ENCODE measurements at regions not wholly inside any gene's neighbourhood (a gene's known extent, or its start where the extent isn't known, plus 50 kb on each side); places are given as distances from the start of the nearest gene placed in this dataset.
"Not testable (repeated sequence)": the region's sequence is repeated elsewhere in the genome, so short reads cannot be mapped to it uniquely, and the experiment has no call there.

DNA sequence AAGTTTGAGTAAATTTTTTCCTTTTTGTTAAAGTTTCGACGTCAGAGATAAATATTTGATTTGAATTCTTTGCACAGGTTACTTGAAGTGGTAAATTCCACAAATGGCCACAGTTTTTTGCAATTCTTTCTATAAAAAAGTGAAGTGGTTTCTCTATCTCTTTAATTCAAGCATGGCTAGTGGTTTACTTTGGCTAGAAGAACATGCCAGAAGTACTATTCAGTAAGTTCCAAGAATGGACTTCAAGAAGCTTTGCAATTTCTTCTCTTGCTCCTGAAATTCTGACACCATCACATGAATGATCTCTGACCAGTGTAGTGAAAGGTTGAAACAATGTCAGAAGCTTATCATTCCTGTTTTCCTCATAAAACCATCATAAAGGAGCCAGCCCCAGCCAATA, 55.7 kb upstream of the RNPC3 start:
- no peak for ATAC-seq
- no peak overlapping the region for H3K4me3 Mint-ChIP-seq
- intact Hi-C loops (cut with DNase I, micrococcal nuclease), result no loop called here
- ChIA-PET CTCF (interaction anchor here (1.5 kb wide), 1 partner anchor 8 kb away, joined by 6 read pairs; no protein-coding TSS in a partner anchor), POLR2A (no interaction called here)
- H3K4me1 Mint-ChIP-seq, result no peaks in the 10 kb centered on the region
- DNase-seq, result no peak
- H3K36me3 Mint-ChIP-seq (ENCODE audit: low read depth), result no peaks in the 10 kb centered on the region
- peaks cover 9% of the 10 kb centered on the region for H3K27me3 Mint-ChIP-seq
- no peak overlapping the region for H3K27ac Mint-ChIP-seq
- H3K9me3 Mint-ChIP-seq (ENCODE audit: low read depth), result no peaks in the 10 kb centered on the region

DNA sequence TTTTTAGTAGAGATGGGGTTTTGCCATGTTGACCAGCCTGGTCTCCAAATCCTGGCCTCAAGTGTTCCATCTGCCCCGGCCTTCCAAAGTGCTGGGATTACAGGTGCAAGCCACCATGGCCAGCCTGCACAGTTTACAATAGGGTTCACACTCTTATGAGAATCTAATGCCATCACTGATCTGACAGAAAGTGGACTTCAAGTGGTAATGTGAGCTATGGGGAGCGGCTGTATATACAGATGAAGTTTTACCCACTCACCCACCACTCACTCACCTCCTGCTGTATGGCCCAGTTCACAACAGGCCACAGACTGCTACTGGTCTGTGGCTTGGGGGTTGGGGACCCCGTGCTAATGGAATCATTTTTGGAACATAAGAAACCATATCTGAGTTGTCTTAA, 58.4 kb upstream of the RNPC3 start:
- Mint-ChIP-seq H3K27me3 (peaks cover 9% of the 10 kb centered on the region), H3K9me3 (ENCODE audit: low read depth) (no peaks in the 10 kb centered on the region), H3K4me3 (no peak overlapping the region), H3K4me1 (no peaks in the 10 kb centered on the region), H3K36me3 (ENCODE audit: low read depth) (no peaks in the 10 kb centered on the region), H3K27ac (no peak overlapping the region)
- ATAC-seq (no peak), DNase-seq (no peak)
- ChIA-PET CTCF (no interaction called here), POLR2A (no interaction called here)
- intact Hi-C loops (cut with DNase I, micrococcal nuclease), result no loop called here

DNA sequence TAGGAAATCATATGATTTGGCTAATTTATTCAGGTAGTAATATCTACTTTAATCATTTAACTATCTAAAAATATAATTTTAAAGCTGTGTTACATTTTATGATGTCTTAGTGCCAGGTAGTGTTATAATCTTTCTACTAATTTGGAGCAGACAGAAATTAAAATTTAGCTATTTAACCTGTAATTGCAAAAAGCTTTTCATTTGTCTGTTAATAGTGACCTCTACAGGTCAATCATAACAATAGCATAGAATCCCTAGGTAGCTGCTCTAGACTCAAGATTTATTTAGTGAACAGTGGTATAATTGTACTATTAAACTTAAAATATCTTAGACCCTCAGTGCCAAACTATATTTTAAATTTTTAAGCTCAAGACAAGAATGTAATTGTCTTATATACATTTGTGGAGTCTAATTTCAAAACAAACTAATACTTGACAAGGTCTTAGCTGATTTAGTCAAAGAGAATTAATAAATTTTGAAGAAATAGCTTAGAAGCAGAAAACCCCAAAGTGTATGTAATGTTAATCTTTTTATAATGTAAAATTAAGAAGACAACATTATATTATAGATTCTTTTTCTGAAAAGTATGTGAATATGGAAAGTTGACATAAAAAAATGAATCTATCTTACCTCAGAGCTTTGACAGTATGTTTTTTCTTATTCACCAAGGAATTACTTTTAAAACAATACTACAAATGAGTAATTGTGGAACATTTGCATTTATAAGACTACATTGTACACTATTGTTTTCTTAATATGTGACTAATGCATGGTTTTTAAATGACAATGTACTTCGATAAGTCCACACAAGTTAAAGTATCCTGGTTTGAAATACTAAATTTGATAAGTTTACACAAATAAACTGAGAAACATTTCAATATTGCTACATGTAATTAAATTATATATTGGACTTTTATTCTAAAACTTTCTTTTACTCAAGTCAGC, 64.1 kb upstream of the RNPC3 start:
- Mint-ChIP-seq H3K9me3 (ENCODE audit: low read depth) (no peaks in the 10 kb centered on the region), H3K4me3 (no peak overlapping the region), H3K36me3 (ENCODE audit: low read depth) (no peaks in the 10 kb centered on the region), H3K27me3 (peaks cover 3% of the 10 kb centered on the region), H3K27ac (no peak overlapping the region), H3K4me1 (no peaks in the 10 kb centered on the region)
- intact Hi-C loops (cut with DNase I, micrococcal nuclease), result loop anchor here in 1 of 2 experiments (1.0 to 5.0 kb wide), 2 partner anchors 59 to 355 kb away; no protein-coding TSS in a partner anchor
- DNase-seq (no peak), ATAC-seq (no peak)
- CTCF ChIA-PET, result interaction anchor here (0.5 to 1.7 kb wide), 19 partner anchors 8 to 1732 kb away, joined by 3 to 10 read pairs (median 3); partner anchors contain the start of gene RNPC3
- POLR2A ChIA-PET, result no interaction called here

DNA sequence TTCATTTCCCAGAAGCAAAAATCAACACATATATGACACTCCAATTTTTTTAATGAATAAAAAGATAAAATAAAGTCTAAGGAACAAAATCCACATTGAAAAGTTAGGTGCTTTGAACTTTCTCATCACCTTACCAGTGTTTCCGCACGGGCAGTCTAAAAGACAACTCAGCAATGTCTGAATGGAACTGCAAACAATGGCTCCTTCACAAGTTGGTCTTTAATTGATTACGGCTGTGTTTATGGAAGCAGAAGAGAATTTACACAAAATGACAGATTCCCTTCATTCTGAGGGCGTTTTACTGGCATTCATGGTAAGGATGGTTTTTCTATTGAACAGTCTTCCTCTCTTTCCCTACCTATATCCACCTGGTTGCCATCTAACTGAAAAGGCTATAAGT, 65.0 kb upstream of the RNPC3 start:
- Mint-ChIP-seq H3K4me3 (no peak overlapping the region), H3K27me3 (peaks cover 3% of the 10 kb centered on the region), H3K27ac (no peak overlapping the region), H3K36me3 (ENCODE audit: low read depth) (no peaks in the 10 kb centered on the region), H3K9me3 (ENCODE audit: low read depth) (no peaks in the 10 kb centered on the region), H3K4me1 (no peaks in the 10 kb centered on the region)
- ChIA-PET POLR2A (no interaction called here), CTCF (interaction anchor here (1.1 to 1.5 kb wide), 8 partner anchors 9 to 359 kb away, joined by 3 to 10 read pairs (median 3); partner anchors contain the start of gene RNPC3)
- intact Hi-C loops (cut with DNase I, micrococcal nuclease), result loop anchor here in 1 of 2 experiments (5.0 kb wide), 1 partner anchor 58 kb away; no protein-coding TSS in a partner anchor
- DNase-seq (no peak), ATAC-seq (no peak)

DNA sequence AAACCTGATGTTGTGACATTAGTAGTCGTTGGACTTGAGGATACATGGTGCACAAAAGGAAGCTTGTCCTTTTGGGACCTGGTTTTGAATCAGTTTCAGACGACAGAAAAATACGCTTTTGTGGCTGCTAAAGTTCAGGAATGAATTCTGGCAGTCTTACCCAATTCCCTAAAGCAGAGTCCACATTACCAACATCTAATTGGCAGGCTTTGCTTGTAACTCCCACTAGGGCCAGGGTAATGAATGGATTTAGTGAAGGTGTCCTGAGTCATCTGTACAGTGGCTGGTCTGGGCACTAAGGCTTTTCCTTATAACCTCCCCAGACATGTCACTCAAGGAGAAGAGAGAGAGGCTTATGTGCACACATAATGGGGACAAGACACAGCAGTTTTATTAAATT, 66.2 kb upstream of the RNPC3 start:
- H3K9me3 Mint-ChIP-seq (ENCODE audit: low read depth), result no peaks in the 10 kb centered on the region
- ChIA-PET POLR2A (no interaction called here), CTCF (interaction anchor here (1.4 kb wide), 1 partner anchor 10 kb away, joined by 3 read pairs; no protein-coding TSS in a partner anchor)
- H3K27me3 Mint-ChIP-seq, result peaks cover 3% of the 10 kb centered on the region
- intact Hi-C loops (cut with DNase I, micrococcal nuclease), result no loop called here
- H3K27ac Mint-ChIP-seq, result no peak overlapping the region
- H3K4me3 Mint-ChIP-seq, result no peak overlapping the region
- H3K36me3 Mint-ChIP-seq (ENCODE audit: low read depth), result no peaks in the 10 kb centered on the region
- no peak for ATAC-seq
- H3K4me1 Mint-ChIP-seq, result no peaks in the 10 kb centered on the region
- no peak for DNase-seq

DNA sequence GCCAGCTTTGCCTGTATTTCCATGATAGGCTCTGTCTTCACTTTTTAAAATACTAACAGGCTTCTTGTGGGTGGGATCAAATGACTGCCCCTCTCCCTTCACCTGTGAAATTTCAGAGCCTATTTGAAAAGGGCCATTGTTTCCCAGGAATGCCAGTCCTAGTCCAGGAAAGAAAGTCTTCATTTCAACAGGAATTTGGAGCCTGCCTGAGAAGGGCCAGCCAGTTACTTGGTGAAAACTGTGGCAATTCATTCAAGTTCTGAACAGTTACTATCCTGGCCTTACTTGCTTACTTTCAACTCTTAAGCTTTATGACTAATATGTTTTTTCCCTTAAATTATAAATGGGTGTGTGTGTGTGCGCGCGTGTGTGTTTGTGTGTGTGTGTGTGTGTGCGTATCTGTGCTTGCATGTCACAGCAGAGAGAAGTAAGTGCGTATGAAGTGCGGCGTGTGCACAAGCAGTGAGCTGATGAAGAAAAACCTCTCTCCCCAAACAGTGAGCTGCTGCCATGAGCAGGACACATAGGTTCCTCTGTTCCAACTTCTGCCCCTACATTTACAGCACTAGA, 67.5 kb upstream of the RNPC3 start:
- ChIA-PET CTCF (interaction anchor here (1.0 to 1.5 kb wide), 3 partner anchors 8 to 55 kb away, joined by 3 to 4 read pairs (median 3); no protein-coding TSS in a partner anchor), POLR2A (no interaction called here)
- H3K4me1 Mint-ChIP-seq, result no peaks in the 10 kb centered on the region
- ATAC-seq, result no peak
- peaks cover 5% of the 10 kb centered on the region for H3K27me3 Mint-ChIP-seq
- no peak overlapping the region for H3K4me3 Mint-ChIP-seq
- no peaks in the 10 kb centered on the region for H3K9me3 Mint-ChIP-seq (ENCODE audit: low read depth)
- H3K36me3 Mint-ChIP-seq (ENCODE audit: low read depth), result no peaks in the 10 kb centered on the region
- no peak for DNase-seq
- intact Hi-C loops (cut with DNase I, micrococcal nuclease), result no loop called here
- no peak overlapping the region for H3K27ac Mint-ChIP-seq

DNA sequence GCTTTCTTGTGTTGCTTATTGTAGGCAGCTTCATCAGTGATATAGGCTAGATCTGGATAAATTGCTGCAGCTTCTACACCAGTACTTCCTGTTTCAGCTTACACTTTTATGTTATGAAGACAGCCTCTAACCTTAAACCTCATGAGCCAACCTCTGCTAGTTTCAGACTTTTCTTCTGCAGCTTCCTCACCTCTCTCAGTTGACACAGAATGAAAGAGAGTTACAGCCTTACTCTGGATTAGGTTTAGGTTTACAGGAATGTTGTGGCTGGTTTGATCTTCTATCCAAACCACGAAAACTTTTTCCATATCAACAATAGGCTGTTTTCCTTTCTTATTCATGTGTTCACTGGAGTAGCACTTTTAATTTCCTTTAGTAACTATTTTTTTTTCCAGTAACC, 76.9 kb upstream of the RNPC3 start:
- peak; percentile 74 for ATAC-seq
- CTCF ChIA-PET, result interaction anchor here (0.7 to 1.7 kb wide), 4 partner anchors 9 to 66 kb away, joined by 3 to 6 read pairs (median 4); no protein-coding TSS in a partner anchor
- intact Hi-C loops (cut with DNase I, micrococcal nuclease), result loop anchor here in 1 of 2 experiments (5.0 kb wide), 1 partner anchor 351 kb away; no protein-coding TSS in a partner anchor

DNA sequence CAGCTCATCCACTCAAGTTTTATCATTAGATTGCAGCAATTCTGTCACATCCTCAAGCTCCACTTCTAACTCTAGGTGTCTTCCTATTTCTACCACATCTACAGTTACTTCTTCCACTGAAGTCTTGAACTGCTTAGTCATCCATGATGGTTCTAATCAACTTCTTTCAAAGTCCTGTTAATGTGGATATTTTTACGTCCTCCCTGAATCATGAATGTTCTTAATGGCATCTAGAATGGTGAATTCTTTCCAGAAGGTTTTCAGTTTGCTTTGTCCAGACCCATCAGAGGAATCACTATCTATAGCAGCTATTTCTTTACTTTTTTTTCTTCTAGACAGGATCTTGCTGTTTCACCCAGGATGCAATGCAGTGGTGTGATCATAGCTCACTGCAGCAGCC, 78.0 kb upstream of the RNPC3 start:
- no peaks in the 10 kb centered on the region for H3K36me3 Mint-ChIP-seq (ENCODE audit: low read depth)
- no peak overlapping the region for H3K27ac Mint-ChIP-seq
- no peaks in the 10 kb centered on the region for H3K9me3 Mint-ChIP-seq (ENCODE audit: low read depth)
- ChIA-PET POLR2A (no interaction called here), CTCF (interaction anchor here (1.6 kb wide), 1 partner anchor 14 kb away, joined by 6 read pairs; no protein-coding TSS in a partner anchor)
- intact Hi-C loops (cut with DNase I, micrococcal nuclease), result loop anchor here in 1 of 2 experiments (5.0 kb wide), 1 partner anchor 350 kb away; no protein-coding TSS in a partner anchor
- no peak for DNase-seq
- H3K4me1 Mint-ChIP-seq, result peaks cover 6% of the 10 kb centered on the region
- no peak for ATAC-seq
- no peak overlapping the region for H3K4me3 Mint-ChIP-seq
- H3K27me3 Mint-ChIP-seq, result peaks cover under 1% of the 10 kb centered on the region

More for the DNA sequence above, 76.9 kb upstream of the RNPC3 start:
- Mint-ChIP-seq H3K27ac (no peak overlapping the region), H3K27me3 (no peaks in the 10 kb centered on the region), H3K4me1 (peaks cover 6% of the 10 kb centered on the region), H3K4me3 (no peak overlapping the region), H3K36me3 (ENCODE audit: low read depth) (no peaks in the 10 kb centered on the region), H3K9me3 (ENCODE audit: low read depth) (no peaks in the 10 kb centered on the region)
- DNase-seq, result no peak
- POLR2A ChIA-PET, result no interaction called here

DNA sequence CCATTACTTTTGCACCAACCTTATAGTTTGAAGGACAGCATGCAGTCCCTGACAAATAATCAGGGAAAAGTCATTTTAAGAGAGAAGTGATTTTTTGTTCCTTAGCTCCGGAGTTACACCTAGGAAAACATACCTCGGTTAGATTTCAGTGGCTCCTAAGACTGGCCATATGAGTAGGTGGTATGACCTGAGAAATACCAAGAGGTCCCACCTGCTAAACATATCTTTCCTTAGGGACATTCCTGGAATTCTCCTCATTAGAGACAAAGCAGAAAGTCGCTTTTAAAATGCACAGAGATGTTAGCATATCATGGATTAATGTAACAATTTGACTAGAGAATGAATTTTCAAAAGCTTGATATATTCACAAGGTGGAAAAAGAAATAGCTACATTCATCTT, 84.2 kb upstream of the RNPC3 start:
- ATAC-seq (no peak), DNase-seq (no peak)
- H3K4me3 Mint-ChIP-seq, result no peak overlapping the region
- intact Hi-C loops (cut with DNase I, micrococcal nuclease), result no loop called here
- ChIA-PET CTCF (no interaction called here), POLR2A (no interaction called here)
- no peaks in the 10 kb centered on the region for H3K9me3 Mint-ChIP-seq (ENCODE audit: low read depth)
- H3K27ac Mint-ChIP-seq, result no peak overlapping the region
- H3K27me3 Mint-ChIP-seq, result peaks cover 3% of the 10 kb centered on the region
- H3K36me3 Mint-ChIP-seq (ENCODE audit: low read depth), result no peaks in the 10 kb centered on the region
- H3K4me1 Mint-ChIP-seq, result no peaks in the 10 kb centered on the region

DNA sequence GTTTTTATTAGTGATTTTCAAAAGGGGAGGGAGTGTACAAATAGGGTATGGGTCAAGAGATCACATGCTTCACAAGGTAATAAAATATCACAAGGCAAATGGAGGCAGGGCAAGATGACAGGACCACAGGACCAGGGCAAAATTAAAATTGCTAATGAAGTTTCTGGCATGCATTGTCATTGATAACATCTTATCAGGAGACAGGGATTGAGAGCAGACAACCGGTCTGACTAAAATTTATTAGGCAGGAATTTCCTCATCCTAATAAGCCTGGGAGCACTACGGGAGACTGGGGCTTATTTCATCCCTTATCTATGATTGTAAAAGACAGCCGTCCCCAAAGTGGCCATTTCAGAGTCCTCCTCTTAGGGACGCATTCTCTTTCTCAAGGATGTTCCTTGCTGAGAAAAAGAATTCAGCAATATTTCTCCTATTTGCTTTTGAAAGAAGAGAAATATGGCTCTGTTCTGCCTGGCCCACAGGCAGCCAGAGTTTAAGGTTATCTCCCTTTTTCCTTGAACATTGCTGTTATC, 88.9 kb upstream of the RNPC3 start:
- intact Hi-C loops (cut with DNase I, micrococcal nuclease), result loop anchor here in 1 of 2 experiments (10.0 kb wide), 1 partner anchor 62 kb away; no protein-coding TSS in a partner anchor

DNA sequence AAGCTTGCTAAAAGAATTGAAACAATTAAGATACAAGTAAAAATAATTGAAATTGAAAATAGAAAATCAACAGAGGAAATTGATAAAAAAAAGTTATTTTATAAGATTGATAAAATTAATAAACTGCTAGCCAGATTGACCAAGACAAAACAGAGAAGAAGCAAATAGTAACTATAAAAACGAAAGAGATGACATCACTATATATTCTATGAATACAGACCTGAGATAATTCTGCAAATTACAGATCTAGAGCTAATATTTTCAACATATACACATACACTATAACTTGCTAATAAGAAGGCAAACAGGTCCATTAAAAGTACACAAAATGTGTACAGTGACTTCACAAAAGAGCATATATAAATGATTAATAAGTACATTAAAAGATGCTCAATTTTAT, 90.1 kb upstream of the RNPC3 start:
- ChIA-PET CTCF (interaction anchor here (1.3 kb wide), 1 partner anchor 26 kb away, joined by 3 read pairs; no protein-coding TSS in a partner anchor), POLR2A (no interaction called here)
- no peak for ATAC-seq
- intact Hi-C loops (cut with DNase I, micrococcal nuclease), result loop anchor here in 1 of 2 experiments (10.0 kb wide), 1 partner anchor 61 kb away; no protein-coding TSS in a partner anchor
- H3K9me3 Mint-ChIP-seq (ENCODE audit: low read depth), result no peaks in the 10 kb centered on the region
- H3K4me1 Mint-ChIP-seq, result no peaks in the 10 kb centered on the region
- no peak overlapping the region for H3K4me3 Mint-ChIP-seq
- H3K36me3 Mint-ChIP-seq (ENCODE audit: low read depth), result no peaks in the 10 kb centered on the region
- H3K27me3 Mint-ChIP-seq, result no peaks in the 10 kb centered on the region
- no peak overlapping the region for H3K27ac Mint-ChIP-seq
- no peak for DNase-seq

More for the DNA sequence above, 88.9 kb upstream of the RNPC3 start:
- H3K4me3 Mint-ChIP-seq; H3K27ac Mint-ChIP-seq; POLR2A ChIA-PET; H3K36me3 Mint-ChIP-seq (ENCODE audit: low read depth); H3K4me1 Mint-ChIP-seq; DNase-seq; CTCF ChIA-PET; H3K27me3 Mint-ChIP-seq; ATAC-seq; H3K9me3 Mint-ChIP-seq (ENCODE audit: low read depth): not testable (repeated sequence)
